ENCODE measurements at regions not wholly inside any gene's neighbourhood (a gene's known extent, or its start where the extent isn't known, plus 50 kb on each side); places are given as distances from the start of the nearest gene placed in this dataset.

- FAIRE-seq (peak; percentile 19), DNase-seq (ENCODE audit: low read depth in 1 of 2, low spot score in 2 of 2) (no peak)
- no peak overlapping the region for H4K91ac ChIP-seq (replicated peaks; ENCODE audit: insufficient read length, low read length)
- no peak overlapping the region for H3K4ac ChIP-seq (replicated peaks; ENCODE audit: insufficient read length, low read depth, low read length)
- H3K4me1 ChIP-seq (replicated peaks in 1 of 4; ENCODE audit: control insufficient read depth in 3 of 4, insufficient read depth in 4 of 4, low read length in 3 of 4), result peaks cover 9 to 24% (median 14%) of the 10 kb centered on the region in 4 experiments
- H2AFZ ChIP-seq (ENCODE audit: low read length), result no peak overlapping the region
- H3K27ac ChIP-seq (ENCODE audit: low read depth, low read length), result no peak overlapping the region
- no peaks in the 10 kb centered on the region for H3K79me1 ChIP-seq (ENCODE audit: low read depth, low read length)
- no peak overlapping the region for H4K5ac ChIP-seq (ENCODE audit: insufficient read length, low read depth, low read length)
- no peak overlapping the region for H3K23ac ChIP-seq (ENCODE audit: insufficient read length)
- no peak overlapping the region for H3K18ac ChIP-seq (ENCODE audit: extremely low read depth, low read length)
- no peak overlapping the region for H2AK5ac ChIP-seq (ENCODE audit: low read depth, low read length)
- ChIA-PET CTCF (ENCODE audit: partially characterized antibody) (interaction anchor here (0.6 to 2.7 kb wide), 10 partner anchors 19 to 604 kb away, joined by 3 to 12 read pairs (median 4); no protein-coding TSS in a partner anchor), POLR2A (ENCODE audit: partially characterized antibody) (interaction anchor here (1.1 to 1.6 kb wide), 2 partner anchors 24 to 28 kb away, joined by 3 to 4 read pairs; no protein-coding TSS in a partner anchor)
- H3K9me3 ChIP-seq (ENCODE audit: insufficient read depth in 2 of 2, low read depth in 1 of 2, low read length in 1 of 2), result no peaks in the 10 kb centered on the region
- H2BK120ac ChIP-seq (replicated peaks; ENCODE audit: low read depth, low read length), result no peak overlapping the region
- WGBS, 2 experiments (ENCODE audit: extremely low coverage in 1 of 2, insufficient coverage in 1 of 2, insufficient read length in 1 of 2, insufficient replicate concordance in 2 of 2, low coverage in 1 of 2, low lambda C conversion rate in 2 of 2, missing lambda C conversion rate in 1 of 2), result 45% methylated on average over 4 of the region's 4 CpGs; no CpG with 5 or more reads in 1 of the 2 experiments
- no peak overlapping the region for H3K14ac ChIP-seq (ENCODE audit: insufficient read length)
- no peaks in the 10 kb centered on the region; a peak in 1 of 7 replicates for H3K27me3 ChIP-seq (replicated peaks in 1 of 4; ENCODE audit: control insufficient read depth in 3 of 4, extremely low read depth in 1 of 4, insufficient read depth in 3 of 4, low read length in 3 of 4)
- H2BK15ac ChIP-seq (ENCODE audit: low read length), result no peak overlapping the region
- TF ChIP-seq EZH2 (IDR thresholded peaks at IDR 0.05; ENCODE audit: low read depth, low read length, severe bottlenecking) (no peak), FOSL1 (IDR thresholded peaks at IDR 0.05; ENCODE audit: insufficient read depth, low read depth, low read length) (no peak), MAFK (IDR thresholded peaks at IDR 0.05; ENCODE audit: low read depth, low read length) (no peak), ATF2 (IDR thresholded peaks at IDR 0.05; ENCODE audit: low read length) (no peak), CHD2 (IDR thresholded peaks at IDR 0.05; ENCODE audit: low read length) (no peak)
- H3K79me2 ChIP-seq (ENCODE audit: control insufficient read depth in 1 of 2, insufficient read depth in 2 of 2, low read length in 2 of 2), result no peaks in the 10 kb centered on the region
- peaks cover 8% of the 10 kb centered on the region; the same call in 1 of the 2 replicates for H3K23me2 ChIP-seq (ENCODE audit: low read depth, low read length)
- no peaks in the 10 kb centered on the region for H3K36me3 ChIP-seq (ENCODE audit: control insufficient read depth in 2 of 4, insufficient read depth in 4 of 4, low read length in 3 of 4)
- H2BK20ac ChIP-seq (ENCODE audit: low read length), result 0 out of 2 replicates have a peak overlapping the region, but pooled peaks have one; percentile 34
- no peak overlapping the region for H3K4me3 ChIP-seq (ENCODE audit: extremely low read depth in 1 of 4, insufficient read depth in 2 of 4, low read depth in 3 of 4, low read length in 4 of 4)
- H3K4me2 ChIP-seq (ENCODE audit: insufficient read depth in 1 of 2, low read depth in 2 of 2, low read length in 2 of 2), result peak overlapping the region in 1 of 2 experiments; percentile 27; a peak in 1 of 4 replicates
- H2BK12ac ChIP-seq (ENCODE audit: low read depth, low read length), result no peak overlapping the region
- H3K9ac ChIP-seq (replicated peaks in 1 of 4; ENCODE audit: extremely low read depth in 1 of 4, low read depth in 3 of 4, low read length in 3 of 4), result no peak overlapping the region
- no peak overlapping the region; the same call in 1 of the 2 replicates for H2BK5ac ChIP-seq (ENCODE audit: low read depth, low read length)
- no peak overlapping the region for H3K56ac ChIP-seq (replicated peaks; ENCODE audit: insufficient read length, low read depth, low read length)
- no peaks in the 10 kb centered on the region for H4K20me1 ChIP-seq (replicated peaks in 1 of 2; ENCODE audit: control insufficient read depth in 1 of 2, insufficient read depth in 2 of 2, low read length in 2 of 2)
- no peak overlapping the region for H4K8ac ChIP-seq (ENCODE audit: extremely low read depth, insufficient read depth, low read length)
These were observed 91.7 kb upstream of the WNT4 start for GRCh38 chr1:22234476-22235030.

Measured in H1 (cell line).